H9 (cell line): ENCODE measurements at regions not wholly inside any gene's neighbourhood (a gene's known extent, or its start where the extent isn't known, plus 50 kb on each side); places are given as distances from the start of the nearest gene placed in this dataset.

Source experiments
- DNase-seq: peaks from one replicate; pipeline ENCODE4 v3.0.0-alpha.2; 2017
- H2AFZ ChIP-seq: one replicate; pipeline ENCODE4 v1.6.1; 2013; ENCODE audit warnings: mild to moderate bottlenecking, low read length, control low read depth, moderate library complexity
- H2AK5ac ChIP-seq: 2 replicates; pipeline ENCODE4 v1.6.1; 2013; ENCODE audit warnings: low read length, control low read depth, mixed read lengths; ENCODE audit not compliant: insufficient read length
- H2BK120ac ChIP-seq: one replicate; pipeline ENCODE4 v1.6.1; 2013; ENCODE audit warnings: low read depth, mild to moderate bottlenecking, low read length, control low read depth, inconsistent platforms; ENCODE audit not compliant: poor library complexity, severe bottlenecking
- H2BK12ac ChIP-seq: 2 replicates; pipeline ENCODE4 v1.6.1; 2013; ENCODE audit warnings: low read length, control low read depth, mixed read lengths, low read depth; ENCODE audit not compliant: insufficient read length
- H2BK15ac ChIP-seq: 2 replicates; pipeline ENCODE4 v1.6.1; 2013; ENCODE audit warnings: low read depth, low read length, control low read depth
- H2BK20ac ChIP-seq: one replicate; pipeline ENCODE4 v1.6.1; 2013; ENCODE audit warnings: low read depth, mild to moderate bottlenecking, low read length, control low read depth, inconsistent platforms; ENCODE audit not compliant: poor library complexity, severe bottlenecking
- H2BK5ac ChIP-seq: 2 replicates; pipeline ENCODE4 v1.6.1; 2013; ENCODE audit warnings: low read length, control low read depth, mixed read lengths; ENCODE audit not compliant: insufficient read length
- H3K14ac ChIP-seq: 2 replicates; pipeline ENCODE4 v1.6.1; 2013; ENCODE audit warnings: low read length, control low read depth; ENCODE audit not compliant: insufficient read depth
- H3K18ac ChIP-seq: 2 replicates; pipeline ENCODE4 v1.6.1; 2013; ENCODE audit warnings: low read depth, mild to moderate bottlenecking, mixed read lengths, low read length, control low read depth; ENCODE audit not compliant: insufficient read length
- H3K23ac ChIP-seq: 2 replicates; pipeline ENCODE4 v1.6.1; 2013; ENCODE audit warnings: low read length, control low read depth, mixed read lengths, low read depth; ENCODE audit not compliant: insufficient read length
- H3K23me2 ChIP-seq: 2 replicates; pipeline ENCODE4 v1.6.1; 2013; ENCODE audit warnings: low read depth, mild to moderate bottlenecking, mixed read lengths, low read length, control low read depth; ENCODE audit not compliant: insufficient read length, poor library complexity, severe bottlenecking
- H3K27ac ChIP-seq: 2 replicates; pipeline ENCODE4 v1.5.1; 2013; ENCODE audit warnings: low read length, control low read depth, mixed read lengths, low read depth; ENCODE audit not compliant: insufficient read length
- H3K27me3 ChIP-seq: 2 replicates; pipeline ENCODE4 v1.6.1; 2013; ENCODE audit warnings: low read length, control low read depth, inconsistent platforms; ENCODE audit not compliant: insufficient read depth
- H3K4ac ChIP-seq: 2 replicates; pipeline ENCODE4 v1.6.1; 2013; ENCODE audit warnings: low read depth, mild to moderate bottlenecking, control low read depth, inconsistent platforms, low read length, moderate library complexity
- H3K4me1 ChIP-seq: 2 replicates; pipeline ENCODE4 v1.6.1; 2013; ENCODE audit warnings: low read length, control low read depth, inconsistent platforms; ENCODE audit not compliant: insufficient read depth
- H3K4me2 ChIP-seq: 2 replicates; pipeline ENCODE4 v1.6.1; 2013; ENCODE audit warnings: low read length, control low read depth, mixed read lengths; ENCODE audit not compliant: insufficient read length, insufficient read depth
- H3K56ac ChIP-seq: 2 replicates; pipeline ENCODE4 v1.6.1; 2013; ENCODE audit warnings: low read depth, mild to moderate bottlenecking, mixed read lengths, low read length, control low read depth; ENCODE audit not compliant: insufficient read length
- H3K79me1 ChIP-seq: 2 replicates; pipeline ENCODE4 v1.6.1; 2013; ENCODE audit warnings: low read depth, mild to moderate bottlenecking, moderate library complexity, low read length, control low read depth, inconsistent platforms; ENCODE audit not compliant: insufficient read depth, poor library complexity, severe bottlenecking
- H3K79me2 ChIP-seq: 2 replicates; pipeline ENCODE4 v1.6.1; 2013; ENCODE audit warnings: low read length, control low read depth, inconsistent platforms; ENCODE audit not compliant: insufficient read depth
- H3K9ac ChIP-seq: 2 replicates; pipeline ENCODE4 v1.6.1; 2013; ENCODE audit warnings: low read length, control low read depth, mixed read lengths; ENCODE audit not compliant: insufficient read length; ENCODE audit errors: extremely low read depth
- H3K9me3 ChIP-seq: one replicate; pipeline ENCODE4 v1.6.1; 2013; ENCODE audit warnings: low read depth, low read length, inconsistent platforms; ENCODE audit not compliant: control insufficient read depth
- H3T11ph ChIP-seq: one replicate; pipeline ENCODE4 v1.6.1; 2013; ENCODE audit warnings: mild to moderate bottlenecking, low read length, control low read depth, inconsistent platforms
- H4K20me1 ChIP-seq: one replicate; pipeline ENCODE4 v1.6.1; 2013; ENCODE audit not compliant: control insufficient read depth, insufficient read length, insufficient read depth
- H4K5ac ChIP-seq: 2 replicates; pipeline ENCODE4 v1.6.1; 2013; ENCODE audit warnings: low read depth, mild to moderate bottlenecking, mixed read lengths, low read length, control low read depth; ENCODE audit not compliant: insufficient read length
- H4K8ac ChIP-seq: replicated peaks from 2 replicates; pipeline ENCODE4 v1.6.1; 2013; ENCODE audit warnings: low read length, control low read depth, mixed read lengths, low read depth; ENCODE audit not compliant: insufficient read length
- H4K91ac ChIP-seq: 2 replicates; pipeline ENCODE4 v1.6.1; 2013; ENCODE audit warnings: low read depth, mild to moderate bottlenecking, moderate library complexity, mixed read lengths, low read length, control low read depth; ENCODE audit not compliant: insufficient read length
- H3K27ac Mint-ChIP-seq, 3 experiments: 2 replicates in 2 of 3; 3 replicates in 1 of 3; pipeline ENCODE4 v1.8.0; 2020 to 2021; ENCODE audit warnings: mixed read lengths in 3 of 3, mild to moderate bottlenecking in 1 of 3, moderate library complexity in 1 of 3
- H3K27me3 Mint-ChIP-seq: 2 replicates; pipeline ENCODE4 v1.8.0; 2021; ENCODE audit warnings: low read depth, mild to moderate bottlenecking, moderate library complexity, mixed read lengths
- H3K36me3 Mint-ChIP-seq, 3 experiments: 2 replicates in 2 of 3; 3 replicates in 1 of 3; pipeline ENCODE4 v1.8.0; 2020 to 2021; ENCODE audit warnings: low read depth in 3 of 3, mixed read lengths in 3 of 3; ENCODE audit not compliant: insufficient read depth in 1 of 3
- H3K4me1 Mint-ChIP-seq, 2 experiments: 2 replicates each; pipeline ENCODE4 v1.8.0; 2020; ENCODE audit warnings: mixed read lengths in 2 of 2
- H3K4me3 Mint-ChIP-seq, 2 experiments: 2 replicates in 1 of 2; 3 replicates in 1 of 2; pipeline ENCODE4 v1.8.0; 2020 to 2021; ENCODE audit warnings: mild to moderate bottlenecking in 2 of 2, mixed read lengths in 2 of 2, moderate library complexity in 1 of 2
- H3K9me3 Mint-ChIP-seq, 2 experiments: 2 replicates in 1 of 2; 3 replicates in 1 of 2; pipeline ENCODE4 v1.8.0; 2020; ENCODE audit warnings: mild to moderate bottlenecking in 2 of 2, mixed read lengths in 2 of 2, moderate library complexity in 1 of 2
- WGBS: extraction: QIAGEN DNeasy Blood & Tissue Kit; methylation state at CpG from one replicate; pipeline ENCODE4 v1.1.7; 2013; ENCODE audit warnings: missing lambda C conversion rate, low lambda C conversion rate, mixed read lengths; ENCODE audit not compliant: insufficient read length; ENCODE audit errors: extremely low coverage; 5-methylcytosine and 5-hydroxymethylcytosine counted together
- TF ChIP-seq, protein P1 (sequence below): fragments of 200-600 bp; sonication (generic); conservative IDR thresholded peaks from 3 replicates; pipeline ENCODE4 v1.8.0; 2021; ENCODE audit warnings: antibody characterized with exemption, mild to moderate bottlenecking

DNA sequence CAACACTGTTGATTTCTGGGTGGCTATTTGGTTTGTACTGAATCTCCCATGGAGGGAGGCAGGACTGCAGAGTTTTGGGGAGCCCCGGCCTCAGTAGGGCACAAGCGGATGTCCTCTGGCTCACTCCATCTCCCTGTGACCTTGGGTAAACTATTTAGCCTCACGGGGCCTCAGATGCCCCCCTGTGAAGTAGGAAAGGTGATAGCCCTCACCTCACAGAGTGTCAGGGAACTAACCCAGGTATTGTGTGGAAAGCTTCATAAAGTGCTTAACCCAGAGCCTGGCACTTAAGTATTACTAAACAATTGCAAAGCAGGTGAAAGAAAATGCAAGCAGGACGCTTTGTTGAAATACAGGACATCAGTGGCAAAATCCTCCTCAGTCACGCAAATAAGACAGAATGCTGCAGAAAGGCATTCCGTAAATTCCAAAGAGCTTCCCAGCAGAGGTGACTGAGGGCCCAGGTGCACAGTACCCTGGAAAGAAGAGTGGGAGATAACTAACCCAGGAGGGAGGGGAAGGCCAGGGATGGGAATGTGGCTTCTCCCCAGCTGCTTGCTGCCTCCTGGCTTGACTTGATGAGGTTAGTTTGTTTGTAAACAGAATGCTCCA is 436.3 kb downstream of the PRDM2 start:
- Histone ChIP-seq H4K5ac (peak overlapping the region; percentile 23), H2BK12ac (peak overlapping the region; percentile 94), H3K18ac (peak overlapping the region; percentile 73), H3K4me1 (peaks cover 13% of the 10 kb centered on the region), H3K4ac (no peak overlapping the region), H3K27ac (peak overlapping the region; percentile 96), H4K8ac (no peak overlapping the region), H3K79me2 (no peaks in the 10 kb centered on the region), H4K20me1 (no peaks in the 10 kb centered on the region), H2AK5ac (no peak overlapping the region), H3K79me1 (no peaks in the 10 kb centered on the region), H2BK120ac (no peak overlapping the region), H3K27me3 (no peaks in the 10 kb centered on the region), H2BK20ac (no peak overlapping the region), H3K23me2 (no peaks in the 10 kb centered on the region), H3K56ac (no peak overlapping the region), H3K4me2 (no peak overlapping the region), H2BK5ac (peak overlapping the region; percentile 90), H3K14ac (no peak overlapping the region; the same call in 1 of the 2 replicates), H4K91ac (peak overlapping the region; percentile 86), H3K23ac (no peak overlapping the region), H3K9me3 (no peaks in the 10 kb centered on the region), H2BK15ac (no peak overlapping the region), H3K9ac (no peak overlapping the region), H3T11ph (no peak overlapping the region), H2AFZ (no peak overlapping the region)
- peak overlapping the region; percentile 97 to 98 (median 98) for H3K27ac Mint-ChIP-seq
- peak overlapping the region; percentile 3 to 70; a peak in 3 of 5 replicates for H3K4me3 Mint-ChIP-seq
- DNase-seq: peak; percentile 88
- peaks cover 29 to 32% of the 10 kb centered on the region in 2 experiments for H3K4me1 Mint-ChIP-seq
- no peaks in the 10 kb centered on the region; the same call in 1 of the 2 replicates for H3K27me3 Mint-ChIP-seq
- H3K9me3 Mint-ChIP-seq: peaks cover 0 to 3% of the 10 kb centered on the region in 2 experiments; a peak in 4 of 5 replicates
- no peaks in the 10 kb centered on the region for H3K36me3 Mint-ChIP-seq
- TF ChIP-seq, protein P1, sequence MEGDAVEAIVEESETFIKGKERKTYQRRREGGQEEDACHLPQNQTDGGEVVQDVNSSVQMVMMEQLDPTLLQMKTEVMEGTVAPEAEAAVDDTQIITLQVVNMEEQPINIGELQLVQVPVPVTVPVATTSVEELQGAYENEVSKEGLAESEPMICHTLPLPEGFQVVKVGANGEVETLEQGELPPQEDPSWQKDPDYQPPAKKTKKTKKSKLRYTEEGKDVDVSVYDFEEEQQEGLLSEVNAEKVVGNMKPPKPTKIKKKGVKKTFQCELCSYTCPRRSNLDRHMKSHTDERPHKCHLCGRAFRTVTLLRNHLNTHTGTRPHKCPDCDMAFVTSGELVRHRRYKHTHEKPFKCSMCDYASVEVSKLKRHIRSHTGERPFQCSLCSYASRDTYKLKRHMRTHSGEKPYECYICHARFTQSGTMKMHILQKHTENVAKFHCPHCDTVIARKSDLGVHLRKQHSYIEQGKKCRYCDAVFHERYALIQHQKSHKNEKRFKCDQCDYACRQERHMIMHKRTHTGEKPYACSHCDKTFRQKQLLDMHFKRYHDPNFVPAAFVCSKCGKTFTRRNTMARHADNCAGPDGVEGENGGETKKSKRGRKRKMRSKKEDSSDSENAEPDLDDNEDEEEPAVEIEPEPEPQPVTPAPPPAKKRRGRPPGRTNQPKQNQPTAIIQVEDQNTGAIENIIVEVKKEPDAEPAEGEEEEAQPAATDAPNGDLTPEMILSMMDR: no peak
- no CpG with 5 or more reads among the region's 6 CpGs for WGBS
